ENCODE measurements at regions not wholly inside any gene's neighbourhood (a gene's known extent, or its start where the extent isn't known, plus 50 kb on each side); places are given as distances from the start of the nearest gene placed in this dataset.

- intact Hi-C loops (cut with micrococcal nuclease): no loop called here
- CTCF ChIA-PET: no interaction called here
- H3K27ac ChIP-seq (ENCODE audit: insufficient read depth, low read length): no peak overlapping the region
Observed at GRCh38 chr1:53379662-53380002, 51.8 kb upstream of the LRP8 start.

More at GRCh38 chr1:53379662-53380002, 51.8 kb upstream of the LRP8 start:
- no peaks in the 10 kb centered on the region for H4K20me1 ChIP-seq (ENCODE audit: insufficient read depth, low read length)
- no CpG with 5 or more reads among the region's 4 CpGs for WGBS, 2 experiments (ENCODE audit: extremely low coverage in 2 of 2, insufficient read length in 1 of 2)
- dilution Hi-C loops (cut with HindIII; ENCODE audit: low sequenced_read_pairs, unreplicated experiment): no loop called here
- H3K56ac ChIP-seq (ENCODE audit: extremely low read depth, insufficient read depth, low read length): no peak overlapping the region
- no peak for TF ChIP-seq CEBPB (IDR thresholded peaks at IDR 0.05; ENCODE audit: low read depth, low read length)
- no peak for TF ChIP-seq RAD21 (IDR thresholded peaks at IDR 0.05; ENCODE audit: low read length)
- TF ChIP-seq RCOR1 (IDR thresholded peaks at IDR 0.05; ENCODE audit: insufficient replicate concordance, low read length): no peak
- TF ChIP-seq RFX5 (IDR thresholded peaks at IDR 0.05; ENCODE audit: low read depth, low read length): no peak
- TF ChIP-seq NFE2L2 (IDR thresholded peaks at IDR 0.05; ENCODE audit: low read depth, low read length): no peak
- no peak for TF ChIP-seq CHD1 (IDR thresholded peaks at IDR 0.05; ENCODE audit: low read depth, low read length)
- no peak for TF ChIP-seq POLR2A (IDR thresholded peaks at IDR 0.05; ENCODE audit: low read depth, low read length)
- no peak for TF ChIP-seq MXI1 (IDR thresholded peaks at IDR 0.05; ENCODE audit: borderline replicate concordance, low read depth, low read length)
- TF ChIP-seq CTCF (conservative IDR thresholded peaks at IDR 0.05; ENCODE audit: low read depth, low read length): no peak
- no peak for TF ChIP-seq USF2 (IDR thresholded peaks at IDR 0.05; ENCODE audit: low read depth, low read length)
- no peak for TF ChIP-seq MAFK (IDR thresholded peaks at IDR 0.05; ENCODE audit: low read depth, low read length)
- no peak for TF ChIP-seq FOS (IDR thresholded peaks at IDR 0.05; ENCODE audit: low read depth, low read length)
- no peak for TF ChIP-seq BHLHE40 (IDR thresholded peaks at IDR 0.05; ENCODE audit: low read depth, low read length)
- TF ChIP-seq ELK1 (IDR thresholded peaks at IDR 0.05; ENCODE audit: borderline replicate concordance, low read depth, low read length): no peak
- TF ChIP-seq MAZ (IDR thresholded peaks at IDR 0.05; ENCODE audit: borderline replicate concordance, low read depth, low read length): no peak
- no peak for TF ChIP-seq SMC3 (IDR thresholded peaks at IDR 0.05; ENCODE audit: low read depth, low read length)
- no TSS peak for BruUV-seq (replicated peaks)
- no peak overlapping the region for H2BK5ac ChIP-seq (ENCODE audit: low read depth, low read length, poor library complexity, severe bottlenecking)
- H3K14ac ChIP-seq (replicated peaks; ENCODE audit: low read depth, low read length): no peak overlapping the region
- no peak overlapping the region for H2AK5ac ChIP-seq (ENCODE audit: low read depth, low read length)
- no peak overlapping the region for H4K8ac ChIP-seq (ENCODE audit: low read depth in 2 of 2, low read length in 2 of 2)
- H3K27me3 ChIP-seq (ENCODE audit: control insufficient read depth, insufficient read depth, low read length): peaks cover 35% of the 10 kb centered on the region
- H2BK20ac ChIP-seq (ENCODE audit: low read depth, low read length): no peak overlapping the region
- H3K18ac ChIP-seq (ENCODE audit: low read depth, low read length): no peak overlapping the region
- H3K4ac ChIP-seq (ENCODE audit: low read depth, low read length): no peak overlapping the region
- POLR2A ChIA-PET (ENCODE audit: unreplicated experiment): no interaction called here
- no peak overlapping the region for H3K23ac ChIP-seq (ENCODE audit: low read depth, low read length)
- H4K5ac ChIP-seq (ENCODE audit: low read depth, low read length): no peak overlapping the region
- H2AFZ ChIP-seq (replicated peaks; ENCODE audit: low read length, poor library complexity): no peak overlapping the region
- H3K4me1 ChIP-seq (ENCODE audit: control insufficient read depth, insufficient read depth, low read length): peaks cover 2% of the 10 kb centered on the region
- no peak overlapping the region for H2BK120ac ChIP-seq (ENCODE audit: low read depth, low read length)
- H2AK9ac ChIP-seq (replicated peaks; ENCODE audit: low read depth, low read length, poor library complexity): no peak overlapping the region
- H3K4me2 ChIP-seq (ENCODE audit: low read depth, low read length): no peak overlapping the region
- no peak overlapping the region for H3K4me3 ChIP-seq (ENCODE audit: insufficient read depth, low read depth, low read length)
- H3K9me3 ChIP-seq (ENCODE audit: control insufficient read depth, insufficient read depth, low read length): no peaks in the 10 kb centered on the region; the same call in 1 of the 2 replicates
- H3K79me1 ChIP-seq (ENCODE audit: low read depth in 1 of 2, low read length in 2 of 2): no peaks in the 10 kb centered on the region
- H3K9me1 ChIP-seq (ENCODE audit: insufficient read depth, low read length): peaks cover 3% of the 10 kb centered on the region; the same call in 1 of the 2 replicates
- no peak overlapping the region for H2BK15ac ChIP-seq (ENCODE audit: low read depth, low read length)
- ATAC-seq (ENCODE audit: low read depth) (no peak), DNase-seq (no peak)
- no peak overlapping the region for H4K91ac ChIP-seq (ENCODE audit: insufficient read depth, low read depth, low read length)
- no peak overlapping the region for H3K9ac ChIP-seq (ENCODE audit: low read depth, low read length)
- H3K36me3 ChIP-seq (ENCODE audit: control insufficient read depth, insufficient read depth, low read length): no peaks in the 10 kb centered on the region
- in situ Hi-C loops (cut with MboI; ENCODE audit: low sequenced_read_pairs): no loop called here

Data from IMR-90 (cell line).